ENCODE measurements at regions not wholly inside any gene's neighbourhood (a gene's known extent, or its start where the extent isn't known, plus 50 kb on each side); places are given as distances from the start of the nearest gene placed in this dataset.

DNA sequence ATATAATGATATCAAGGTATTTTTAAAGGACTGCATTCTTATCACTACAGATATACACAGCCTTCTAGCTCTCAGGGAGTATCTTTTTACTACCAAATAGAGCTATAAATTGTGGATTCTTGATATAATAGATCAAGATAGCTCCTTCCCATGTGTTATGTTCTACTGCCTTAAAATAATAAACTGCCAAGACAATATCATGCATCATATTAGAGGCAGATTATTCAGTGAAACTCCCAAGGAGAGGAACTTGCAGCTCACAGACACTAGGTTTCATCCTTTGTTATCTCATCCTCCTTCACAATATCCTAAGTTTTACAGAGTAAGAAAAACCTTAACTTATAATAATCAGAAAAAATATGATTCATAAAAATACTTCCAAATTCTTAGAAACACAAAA is 802.8 kb downstream of the DIAPH3 start (continued):
- TF ChIP-seq, protein P1, sequence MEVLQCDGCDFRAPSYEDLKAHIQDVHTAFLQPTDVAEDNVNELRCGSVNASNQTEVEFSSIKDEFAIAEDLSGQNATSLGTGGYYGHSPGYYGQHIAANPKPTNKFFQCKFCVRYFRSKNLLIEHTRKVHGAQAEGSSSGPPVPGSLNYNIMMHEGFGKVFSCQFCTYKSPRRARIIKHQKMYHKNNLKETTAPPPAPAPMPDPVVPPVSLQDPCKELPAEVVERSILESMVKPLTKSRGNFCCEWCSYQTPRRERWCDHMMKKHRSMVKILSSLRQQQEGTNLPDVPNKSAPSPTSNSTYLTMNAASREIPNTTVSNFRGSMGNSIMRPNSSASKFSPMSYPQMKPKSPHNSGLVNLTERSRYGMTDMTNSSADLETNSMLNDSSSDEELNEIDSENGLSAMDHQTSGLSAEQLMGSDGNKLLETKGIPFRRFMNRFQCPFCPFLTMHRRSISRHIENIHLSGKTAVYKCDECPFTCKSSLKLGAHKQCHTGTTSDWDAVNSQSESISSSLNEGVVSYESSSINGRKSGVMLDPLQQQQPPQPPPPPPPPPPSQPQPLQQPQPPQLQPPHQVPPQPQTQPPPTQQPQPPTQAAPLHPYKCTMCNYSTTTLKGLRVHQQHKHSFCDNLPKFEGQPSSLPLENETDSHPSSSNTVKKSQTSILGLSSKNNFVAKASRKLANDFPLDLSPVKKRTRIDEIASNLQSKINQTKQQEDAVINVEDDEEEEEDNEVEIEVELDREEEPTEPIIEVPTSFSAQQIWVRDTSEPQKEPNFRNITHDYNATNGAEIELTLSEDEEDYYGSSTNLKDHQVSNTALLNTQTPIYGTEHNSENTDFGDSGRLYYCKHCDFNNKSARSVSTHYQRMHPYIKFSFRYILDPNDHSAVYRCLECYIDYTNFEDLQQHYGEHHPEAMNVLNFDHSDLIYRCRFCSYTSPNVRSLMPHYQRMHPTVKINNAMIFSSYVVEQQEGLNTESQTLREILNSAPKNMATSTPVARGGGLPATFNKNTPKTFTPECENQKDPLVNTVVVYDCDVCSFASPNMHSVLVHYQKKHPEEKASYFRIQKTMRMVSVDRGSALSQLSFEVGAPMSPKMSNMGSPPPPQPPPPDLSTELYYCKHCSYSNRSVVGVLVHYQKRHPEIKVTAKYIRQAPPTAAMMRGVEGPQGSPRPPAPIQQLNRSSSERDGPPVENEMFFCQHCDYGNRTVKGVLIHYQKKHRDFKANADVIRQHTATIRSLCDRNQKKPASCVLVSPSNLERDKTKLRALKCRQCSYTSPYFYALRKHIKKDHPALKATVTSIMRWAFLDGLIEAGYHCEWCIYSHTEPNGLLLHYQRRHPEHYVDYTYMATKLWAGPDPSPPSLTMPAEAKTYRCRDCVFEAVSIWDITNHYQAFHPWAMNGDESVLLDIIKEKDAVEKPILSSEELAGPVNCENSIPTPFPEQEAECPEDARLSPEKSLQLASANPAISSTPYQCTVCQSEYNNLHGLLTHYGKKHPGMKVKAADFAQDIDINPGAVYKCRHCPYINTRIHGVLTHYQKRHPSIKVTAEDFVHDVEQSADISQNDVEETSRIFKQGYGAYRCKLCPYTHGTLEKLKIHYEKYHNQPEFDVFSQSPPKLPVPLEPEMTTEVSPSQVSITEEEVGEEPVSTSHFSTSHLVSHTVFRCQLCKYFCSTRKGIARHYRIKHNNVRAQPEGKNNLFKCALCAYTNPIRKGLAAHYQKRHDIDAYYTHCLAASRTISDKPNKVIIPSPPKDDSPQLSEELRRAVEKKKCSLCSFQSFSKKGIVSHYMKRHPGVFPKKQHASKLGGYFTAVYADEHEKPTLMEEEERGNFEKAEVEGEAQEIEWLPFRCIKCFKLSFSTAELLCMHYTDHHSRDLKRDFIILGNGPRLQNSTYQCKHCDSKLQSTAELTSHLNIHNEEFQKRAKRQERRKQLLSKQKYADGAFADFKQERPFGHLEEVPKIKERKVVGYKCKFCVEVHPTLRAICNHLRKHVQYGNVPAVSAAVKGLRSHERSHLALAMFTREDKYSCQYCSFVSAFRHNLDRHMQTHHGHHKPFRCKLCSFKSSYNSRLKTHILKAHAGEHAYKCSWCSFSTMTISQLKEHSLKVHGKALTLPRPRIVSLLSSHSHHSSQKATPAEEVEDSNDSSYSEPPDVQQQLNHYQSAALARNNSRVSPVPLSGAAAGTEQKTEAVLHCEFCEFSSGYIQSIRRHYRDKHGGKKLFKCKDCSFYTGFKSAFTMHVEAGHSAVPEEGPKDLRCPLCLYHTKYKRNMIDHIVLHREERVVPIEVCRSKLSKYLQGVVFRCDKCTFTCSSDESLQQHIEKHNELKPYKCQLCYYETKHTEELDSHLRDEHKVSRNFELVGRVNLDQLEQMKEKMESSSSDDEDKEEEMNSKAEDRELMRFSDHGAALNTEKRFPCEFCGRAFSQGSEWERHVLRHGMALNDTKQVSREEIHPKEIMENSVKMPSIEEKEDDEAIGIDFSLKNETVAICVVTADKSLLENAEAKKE (CRISPR knock-in tag; IDR thresholded peaks at IDR 0.05), result no peak
- no peak for TF ChIP-seq STAT1 (IDR thresholded peaks at IDR 0.05; ENCODE audit: unreplicated experiment)
- no peak for TF ChIP-seq POLR2AphosphoS5 (IDR thresholded peaks at IDR 0.05; ENCODE audit: low read depth)
- no peak for TF ChIP-seq JUNB (IDR thresholded peaks at IDR 0.05; ENCODE audit: unreplicated experiment)

DNA sequence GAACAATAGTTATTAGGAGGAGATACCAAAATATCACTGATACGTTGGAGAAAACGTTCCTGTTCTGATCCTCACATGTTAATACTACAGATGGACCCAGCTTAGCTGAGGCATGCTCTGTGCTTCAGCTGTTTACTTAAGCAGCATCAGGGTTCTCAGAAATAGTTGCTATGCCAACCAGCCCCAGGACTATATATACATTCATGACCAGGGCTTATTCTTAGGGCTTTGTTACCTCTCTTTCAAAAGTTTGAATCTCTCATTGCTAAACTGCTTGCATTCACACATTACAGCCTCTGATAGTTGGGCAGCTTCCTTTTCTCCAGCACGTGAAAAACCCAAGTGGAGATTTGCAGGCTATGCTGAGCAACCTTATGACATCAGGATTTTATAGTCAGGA is 800.4 kb downstream of the DIAPH3 start:
- Mint-ChIP-seq H3K4me3 (no peak overlapping the region), H3K27ac (no peak overlapping the region)
- ATAC-seq, result no peak
- TF ChIP-seq, protein P1 (CRISPR knock-in tag; IDR thresholded peaks at IDR 0.05), result no peak
- TF ChIP-seq ZNF114 (CRISPR knock-in tag; IDR thresholded peaks at IDR 0.05), result no peak
- TF ChIP-seq NANOG (IDR thresholded peaks at IDR 0.05; ENCODE audit: borderline replicate concordance), result no peak
- no peak for TF ChIP-seq STAT1 (IDR thresholded peaks at IDR 0.05; ENCODE audit: unreplicated experiment)
- no peak for TF ChIP-seq POLR2AphosphoS5 (IDR thresholded peaks at IDR 0.05; ENCODE audit: low read depth)
- no peak for TF ChIP-seq EZH2 (IDR thresholded peaks at IDR 0.05; ENCODE audit: low read depth, unreplicated experiment)
- TF ChIP-seq, protein P2, sequence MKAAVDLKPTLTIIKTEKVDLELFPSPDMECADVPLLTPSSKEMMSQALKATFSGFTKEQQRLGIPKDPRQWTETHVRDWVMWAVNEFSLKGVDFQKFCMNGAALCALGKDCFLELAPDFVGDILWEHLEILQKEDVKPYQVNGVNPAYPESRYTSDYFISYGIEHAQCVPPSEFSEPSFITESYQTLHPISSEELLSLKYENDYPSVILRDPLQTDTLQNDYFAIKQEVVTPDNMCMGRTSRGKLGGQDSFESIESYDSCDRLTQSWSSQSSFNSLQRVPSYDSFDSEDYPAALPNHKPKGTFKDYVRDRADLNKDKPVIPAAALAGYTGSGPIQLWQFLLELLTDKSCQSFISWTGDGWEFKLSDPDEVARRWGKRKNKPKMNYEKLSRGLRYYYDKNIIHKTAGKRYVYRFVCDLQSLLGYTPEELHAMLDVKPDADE (IDR thresholded peaks at IDR 0.05), result no peak
- no peak for TF ChIP-seq JUNB (IDR thresholded peaks at IDR 0.05; ENCODE audit: unreplicated experiment)
- TF ChIP-seq EZH2phosphoT487 (IDR thresholded peaks at IDR 0.05; ENCODE audit: unreplicated experiment), result no peak

More for the DNA sequence above, 800.4 kb downstream of the DIAPH3 start:
- H3K4me1 Mint-ChIP-seq, result peaks cover 8% of the 10 kb centered on the region; the same call in 2 of the 3 replicates
- Histone ChIP-seq H3K4me1 (ENCODE audit: insufficient read depth) (no peaks in the 10 kb centered on the region; the same call in 1 of the 2 replicates), H3K27me3 (ENCODE audit: insufficient read depth) (no peaks in the 10 kb centered on the region), H3K4me3 (no peak overlapping the region), H3F3A (replicated peaks; ENCODE audit: low read depth) (no peaks in the 10 kb centered on the region), H2AFZ (no peak overlapping the region), H3K9me2 (ENCODE audit: insufficient read depth) (no peaks in the 10 kb centered on the region), H3K79me2 (replicated peaks; ENCODE audit: insufficient read depth) (no peaks in the 10 kb centered on the region), H3K27ac (ENCODE audit: low read depth) (no peak overlapping the region), H4K20me1 (replicated peaks; ENCODE audit: insufficient read depth) (no peaks in the 10 kb centered on the region), H3K36me3 (ENCODE audit: insufficient read depth) (no peaks in the 10 kb centered on the region), H3K4me2 (no peak overlapping the region)
- no peaks in the 10 kb centered on the region for H3K36me3 Mint-ChIP-seq (ENCODE audit: low read depth)
- H3K9me3 Mint-ChIP-seq, result no peaks in the 10 kb centered on the region
- DNase-seq (ENCODE audit: low spot score), result no peak
- H3K27me3 Mint-ChIP-seq (ENCODE audit: insufficient read depth, low read depth, poor library complexity), result no peaks in the 10 kb centered on the region

Data from GM23338 (cell line).